ENCODE measurements at regions not wholly inside any gene's neighbourhood (a gene's known extent, or its start where the extent isn't known, plus 50 kb on each side); places are given as distances from the start of the nearest gene placed in this dataset.

- TF ChIP-seq CTCF (IDR thresholded peaks at IDR 0.05) (no peak), POLR2A (IDR thresholded peaks at IDR 0.05) (no peak)
Observed at GRCh38 chr2:138282014-138282672, 219.4 kb upstream of the SPOPL start.

All from adrenal gland (tissue), 5 donors.